IMR-90 (cell line): ENCODE measurements at regions not wholly inside any gene's neighbourhood (a gene's known extent, or its start where the extent isn't known, plus 50 kb on each side); places are given as distances from the start of the nearest gene placed in this dataset.

Experiments
- ATAC-seq: fragments of 200-7000 bp; cut with Tn5 transposase; 2 replicates; pipeline ENCODE4 v1.9.1; 2020; ENCODE audit warnings: low read depth, mild to moderate bottlenecking, moderate library complexity
- BruUV-seq: library from RNA; stranded (reverse); fragments of 400-500 nt; replicated peaks from 2 replicates; lab custom pipeline; 2021; lab: Mats Ljungman, UMichigan
- CTCF ChIA-PET: fragments of 300-600 bp; formaldehyde crosslinking; extraction: SDS; loops from one replicate; lab custom pipeline; 2021; ENCODE audit warnings: antibody characterized with exemption; lab: Yijun Ruan, JAX
- POLR2A ChIA-PET: fragments of 300-600 bp; sonication (Branson Sonifier 250); formaldehyde crosslinking; loops from one replicate; lab custom pipeline; 2022; ENCODE audit warnings: antibody characterized with exemption; ENCODE audit not compliant: unreplicated experiment; lab: Charles Lee
- DNase-seq: peaks from one replicate; pipeline ENCODE4 v3.0.0; 2013
- H2AFZ ChIP-seq: replicated peaks from 2 replicates; pipeline ENCODE3; 2013; ENCODE audit warnings: low read length, mild to moderate bottlenecking; ENCODE audit not compliant: poor library complexity
- H2AK5ac ChIP-seq: 2 replicates; pipeline ENCODE4 v1.6.1; 2013; ENCODE audit warnings: low read depth, low read length, inconsistent platforms
- H2AK9ac ChIP-seq: replicated peaks from 2 replicates; pipeline ENCODE3; 2013; ENCODE audit warnings: mild to moderate bottlenecking, low read depth, low read length, moderate library complexity; ENCODE audit not compliant: poor library complexity
- H2BK120ac ChIP-seq: 2 replicates; pipeline ENCODE4 v1.6.1; 2013; ENCODE audit warnings: low read depth, low read length, inconsistent platforms
- H2BK15ac ChIP-seq: 3 replicates; pipeline ENCODE4 v1.6.1; 2013; ENCODE audit warnings: low read depth, low read length, inconsistent platforms
- H2BK20ac ChIP-seq: 2 replicates; pipeline ENCODE4 v1.6.1; 2013; ENCODE audit warnings: low read depth, mild to moderate bottlenecking, inconsistent platforms, low read length, moderate library complexity
- H2BK5ac ChIP-seq: 2 replicates; pipeline ENCODE4 v1.6.1; 2013; ENCODE audit warnings: mild to moderate bottlenecking, low read depth, low read length, inconsistent platforms; ENCODE audit not compliant: poor library complexity, severe bottlenecking
- H3K14ac ChIP-seq: replicated peaks from 2 replicates; pipeline ENCODE4 v1.6.1; 2013; ENCODE audit warnings: low read depth, low read length, inconsistent platforms
- H3K18ac ChIP-seq: 2 replicates; pipeline ENCODE4 v1.6.1; 2013; ENCODE audit warnings: low read depth, low read length, control low read depth
- H3K23ac ChIP-seq: 2 replicates; pipeline ENCODE4 v1.6.1; 2013; ENCODE audit warnings: low read depth, low read length, inconsistent platforms
- H3K27ac ChIP-seq: 2 replicates; pipeline ENCODE4 v1.5.1; 2013; ENCODE audit warnings: mild to moderate bottlenecking, control low read depth, low read length; ENCODE audit not compliant: insufficient read depth
- H3K27me3 ChIP-seq: 2 replicates; pipeline ENCODE4 v1.6.1; 2013; ENCODE audit warnings: low read length; ENCODE audit not compliant: control insufficient read depth, insufficient read depth
- H3K36me3 ChIP-seq: 2 replicates; pipeline ENCODE4 v1.6.1; 2013; ENCODE audit warnings: low read length, mixed read lengths; ENCODE audit not compliant: control insufficient read depth, insufficient read depth
- H3K4ac ChIP-seq: 2 replicates; pipeline ENCODE4 v1.6.1; 2013; ENCODE audit warnings: low read depth, low read length, inconsistent platforms
- H3K4me1 ChIP-seq: 2 replicates; pipeline ENCODE4 v1.6.1; 2013; ENCODE audit warnings: low read length, mixed read lengths; ENCODE audit not compliant: control insufficient read depth, insufficient read depth
- H3K4me2 ChIP-seq: 2 replicates; pipeline ENCODE4 v1.6.1; 2013; ENCODE audit warnings: low read depth, mild to moderate bottlenecking, control low read depth, low read length, moderate library complexity
- H3K4me3 ChIP-seq: 2 replicates; pipeline ENCODE4 v1.5.1; 2013; ENCODE audit warnings: low read depth, mild to moderate bottlenecking, control low read depth, low read length, moderate library complexity; ENCODE audit not compliant: insufficient read depth
- H3K56ac ChIP-seq: 2 replicates; pipeline ENCODE4 v1.6.1; 2013; ENCODE audit warnings: low read length, inconsistent platforms; ENCODE audit not compliant: insufficient read depth; ENCODE audit errors: extremely low read depth
- H3K79me1 ChIP-seq, 2 experiments: 2 replicates each; pipeline ENCODE4 v1.6.1; 2013; ENCODE audit warnings: low read length in 2 of 2, inconsistent platforms in 1 of 2, low read depth in 1 of 2
- H3K9ac ChIP-seq: 2 replicates; pipeline ENCODE4 v1.6.1; 2013; ENCODE audit warnings: low read depth, low read length, control low read depth
- H3K9me1 ChIP-seq: 2 replicates; pipeline ENCODE4 v1.6.1; 2013; ENCODE audit warnings: low read length, inconsistent platforms; ENCODE audit not compliant: insufficient read depth
- H3K9me3 ChIP-seq: 2 replicates; pipeline ENCODE4 v1.6.1; 2013; ENCODE audit warnings: low read length; ENCODE audit not compliant: control insufficient read depth, insufficient read depth
- H4K20me1 ChIP-seq: 2 replicates; pipeline ENCODE4 v1.6.1; 2013; ENCODE audit warnings: low read length, inconsistent platforms; ENCODE audit not compliant: insufficient read depth
- H4K5ac ChIP-seq: 2 replicates; pipeline ENCODE4 v1.6.1; 2013; ENCODE audit warnings: mild to moderate bottlenecking, low read depth, low read length, control low read depth
- H4K8ac ChIP-seq, 2 experiments: 2 replicates each; pipeline ENCODE4 v1.6.1; 2013; ENCODE audit warnings: low read depth in 2 of 2, low read length in 2 of 2, control low read depth in 1 of 2, inconsistent platforms in 1 of 2
- H4K91ac ChIP-seq: 2 replicates; pipeline ENCODE4 v1.6.1; 2013; ENCODE audit warnings: low read depth, low read length, inconsistent platforms; ENCODE audit not compliant: insufficient read depth
- BHLHE40 ChIP-seq: fragments of 150-350 bp; IDR thresholded peaks from 2 replicates; pipeline ENCODE4 v1.6.1; 2016; ENCODE audit warnings: mild to moderate bottlenecking, low read depth, low read length
- CHD1 ChIP-seq: IDR thresholded peaks from 2 replicates; pipeline ENCODE4 v1.6.1; 2012; ENCODE audit warnings: low read depth, low read length, improper control_type of control experiment
- FOS ChIP-seq: fragments of 150-350 bp; IDR thresholded peaks from 2 replicates; pipeline ENCODE4 v1.6.1; 2016; ENCODE audit warnings: low read depth, low read length
- MAZ ChIP-seq: IDR thresholded peaks from 2 replicates; pipeline ENCODE4 v1.6.1; 2012; ENCODE audit warnings: low read depth, mild to moderate bottlenecking, low read length, improper control_type of control experiment, moderate library complexity, borderline replicate concordance
- WGBS, 2 experiments: methylation state at CpG; one replicate each; pipeline versions ENCODE4 v1.1.5 to v1.1.7; 2013; ENCODE audit warnings: missing lambda C conversion rate in 2 of 2; ENCODE audit not compliant: insufficient read length in 1 of 2; ENCODE audit errors: extremely low coverage in 2 of 2; 5-methylcytosine and 5-hydroxymethylcytosine counted together
- dilution Hi-C: fragments of 300-500 bp; cut with HindIII; formaldehyde crosslinking; loops from one replicate; pipeline ENCODE4 v1.14.3; 2018; ENCODE audit warnings: low sequenced_read_pairs; ENCODE audit not compliant: unreplicated experiment
- in situ Hi-C: fragments of 300-500 bp; cut with MboI; formaldehyde crosslinking; loops from 3 replicates; pipeline ENCODE4 v1.14.3; 2019; ENCODE audit warnings: low sequenced_read_pairs, inconsistent platforms, mixed read lengths
- intact Hi-C: fragments of 100-400 bp; cut with micrococcal nuclease; formaldehyde crosslinking; loops from 2 replicates; pipeline ENCODE4 v1.10.0; 2022
- TF ChIP-seq, protein P1 (sequence below): fragments of 150-350 bp; IDR thresholded peaks from 2 replicates; pipeline ENCODE4 v1.6.1; 2017; ENCODE audit warnings: mild to moderate bottlenecking, antibody characterized with exemption, low read length, low read depth

DNA sequence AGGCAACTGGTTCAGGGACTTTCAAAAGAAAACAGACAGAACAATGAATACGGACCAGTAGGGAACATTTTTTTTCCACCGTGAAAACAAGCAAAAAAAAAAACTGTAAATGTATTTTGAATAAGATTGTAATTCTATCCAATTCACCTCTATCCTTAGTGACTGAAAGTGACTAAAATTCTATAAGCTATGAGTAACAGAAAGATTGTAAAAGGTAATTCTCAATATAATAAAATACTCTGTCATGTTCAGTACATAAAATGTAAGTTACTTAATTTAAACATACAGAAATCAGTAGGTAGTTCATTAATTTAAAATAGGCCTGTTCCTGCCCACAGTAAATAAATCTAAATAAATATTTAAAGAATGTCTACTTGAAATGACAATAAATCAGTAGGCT, 368.2 kb upstream of the ARHGEF26 start:
- Histone ChIP-seq H3K79me1 (no peaks in the 10 kb centered on the region), H3K9ac (no peak overlapping the region), H4K20me1 (no peaks in the 10 kb centered on the region), H3K27ac (no peak overlapping the region), H4K91ac (no peak overlapping the region), H3K9me3 (no peaks in the 10 kb centered on the region), H2BK5ac (no peak overlapping the region), H4K8ac (no peak overlapping the region), H2BK120ac (no peak overlapping the region), H3K9me1 (no peaks in the 10 kb centered on the region), H4K5ac (no peak overlapping the region), H3K4me3 (no peak overlapping the region), H2BK20ac (no peak overlapping the region), H2BK15ac (no peak overlapping the region), H3K14ac (no peak overlapping the region), H3K36me3 (no peaks in the 10 kb centered on the region), H2AK9ac (no peak overlapping the region), H3K4me1 (no peaks in the 10 kb centered on the region), H3K56ac (no peak overlapping the region), H3K4me2 (no peak overlapping the region), H2AFZ (no peak overlapping the region), H3K27me3 (no peaks in the 10 kb centered on the region), H3K23ac (no peak overlapping the region), H3K18ac (no peak overlapping the region), H2AK5ac (no peak overlapping the region), H3K4ac (no peak overlapping the region)
- in situ Hi-C loops (loop anchor here (25.0 kb wide), 1 partner anchor 591 kb away; the partner anchor contains the start of gene RAP2B), dilution Hi-C loops (no loop called here), intact Hi-C loops (no loop called here)
- WGBS, 2 experiments: no CpG with 5 or more reads among the region's 2 CpGs
- POLR2A ChIA-PET: no interaction called here
- CTCF ChIA-PET: interaction anchor here (0.6 kb wide), 1 partner anchor 8 kb away, joined by 5 read pairs; no protein-coding TSS in a partner anchor
- DNase-seq (no peak), ATAC-seq (no peak)
- BruUV-seq: no TSS peak
- TF ChIP-seq, protein P1, sequence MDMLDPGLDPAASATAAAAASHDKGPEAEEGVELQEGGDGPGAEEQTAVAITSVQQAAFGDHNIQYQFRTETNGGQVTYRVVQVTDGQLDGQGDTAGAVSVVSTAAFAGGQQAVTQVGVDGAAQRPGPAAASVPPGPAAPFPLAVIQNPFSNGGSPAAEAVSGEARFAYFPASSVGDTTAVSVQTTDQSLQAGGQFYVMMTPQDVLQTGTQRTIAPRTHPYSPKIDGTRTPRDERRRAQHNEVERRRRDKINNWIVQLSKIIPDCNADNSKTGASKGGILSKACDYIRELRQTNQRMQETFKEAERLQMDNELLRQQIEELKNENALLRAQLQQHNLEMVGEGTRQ: no peak
- TF ChIP-seq CHD1: no peak
- TF ChIP-seq FOS: no peak
- no peak for TF ChIP-seq MAZ
- no peak for TF ChIP-seq BHLHE40
